T-cell (primary cell): ENCODE measurements at regions not wholly inside any gene's neighbourhood (a gene's known extent, or its start where the extent isn't known, plus 50 kb on each side); places are given as distances from the start of the nearest gene placed in this dataset.
A peak's percentile ranks its signal among the peaks of the same experiment; 100 is the strongest.

ENCODE experiments used
- ATAC-seq, 4 experiments: fragments of 200-7000 bp in 3 of 4; fragments of 150-1000 bp in 1 of 4; cut with Tn5 transposase; replicated peaks in 1 of 4; 1 replicate in 3 of 4; 2 replicates in 1 of 4; pipeline ENCODE4 v1.10.0; 2021; ENCODE audit warnings: moderate library complexity in 3 of 4, mild to moderate bottlenecking in 2 of 4, moderate number of reproducible peaks in 1 of 4
- CTCF ChIA-PET, 2 donors: fragments of 300-600 bp; sonication (Branson Sonifier 250); formaldehyde crosslinking; loops; one replicate each; lab custom pipeline; 2022; ENCODE audit warnings: antibody characterized with exemption in 2 of 2; lab: Charles Lee
- POLR2A ChIA-PET, 2 donors: fragments of 300-600 bp; sonication (Branson Sonifier 250); formaldehyde crosslinking; loops; one replicate each; lab custom pipeline; 2022; ENCODE audit warnings: antibody characterized with exemption in 2 of 2; lab: Charles Lee
- DNase-seq, 35 experiments: peaks; one replicate each; pipeline versions ENCODE4 v3.0.0 to v3.0.0-alpha.2; 2013 to 2023
- H3K27ac ChIP-seq: one replicate; pipeline ENCODE4 v1.5.1; 2013; ENCODE audit warnings: low read length
- H3K27me3 ChIP-seq, 2 experiments: replicated peaks in 1 of 2; 1 replicate in 1 of 2; 2 replicates in 1 of 2; pipeline versions ENCODE4 v1.6.1 to v1.7.0; 2013; ENCODE audit warnings: low read length in 1 of 2, mixed read lengths in 1 of 2; ENCODE audit not compliant: control insufficient read depth in 2 of 2, insufficient read depth in 2 of 2; ENCODE audit errors: extremely low read depth in 1 of 2
- H3K36me3 ChIP-seq, 2 donors: 1 replicate in 1 of 2; 2 replicates in 1 of 2; pipeline versions ENCODE4 v1.6.1 to v1.7.0; 2013; ENCODE audit warnings: low read length in 1 of 2; ENCODE audit not compliant: control insufficient read depth in 2 of 2, insufficient read depth in 1 of 2; ENCODE audit errors: extremely low read depth in 1 of 2
- H3K4me1 ChIP-seq, 2 experiments: 1 replicate in 1 of 2; 2 replicates in 1 of 2; pipeline versions ENCODE4 v1.6.1 to v1.7.0; 2013; ENCODE audit warnings: low read length in 2 of 2, mixed read lengths in 1 of 2; ENCODE audit not compliant: insufficient read depth in 2 of 2, control insufficient read depth in 1 of 2; ENCODE audit errors: extremely low read depth in 1 of 2
- H3K4me3 ChIP-seq, 2 donors: 1 replicate in 1 of 2; 2 replicates in 1 of 2; pipeline versions ENCODE4 v1.5.1 to v1.7.0; 2013; ENCODE audit warnings: mild to moderate bottlenecking in 2 of 2, low read length in 1 of 2, moderate library complexity in 1 of 2; ENCODE audit not compliant: control insufficient read depth in 1 of 2; ENCODE audit errors: extremely low read depth in 1 of 2
- H3K9me3 ChIP-seq: 2 replicates; pipeline ENCODE4 v1.7.0; 2013
- H3K27ac Mint-ChIP-seq, 2 donors: one replicate each; pipeline ENCODE4 v1.8.0; 2020 to 2021; ENCODE audit warnings: mild to moderate bottlenecking in 2 of 2, mixed read lengths in 2 of 2
- H3K27me3 Mint-ChIP-seq, 2 donors: one replicate each; pipeline ENCODE4 v1.8.0; 2021 to 2022; ENCODE audit warnings: mixed read lengths in 2 of 2
- H3K36me3 Mint-ChIP-seq: one replicate; pipeline ENCODE4 v1.8.0; 2021; ENCODE audit warnings: mixed read lengths
- H3K4me1 Mint-ChIP-seq, 3 donors: one replicate each; pipeline ENCODE4 v1.8.0; 2020 to 2022; ENCODE audit warnings: mixed read lengths in 3 of 3, mild to moderate bottlenecking in 1 of 3
- H3K4me3 Mint-ChIP-seq, 3 donors: one replicate each; pipeline ENCODE4 v1.8.0; 2020 to 2022; ENCODE audit warnings: mild to moderate bottlenecking in 3 of 3, mixed read lengths in 3 of 3, moderate library complexity in 3 of 3
- H3K9me3 Mint-ChIP-seq, 3 donors: one replicate each; pipeline ENCODE4 v1.8.0; 2020 to 2022; ENCODE audit warnings: mixed read lengths in 3 of 3
- WGBS: methylation state at CpG from one replicate; pipeline ENCODE4 v1.1.5; 2013; ENCODE audit warnings: missing lambda C conversion rate; ENCODE audit not compliant: insufficient coverage; 5-methylcytosine and 5-hydroxymethylcytosine counted together

DNA sequence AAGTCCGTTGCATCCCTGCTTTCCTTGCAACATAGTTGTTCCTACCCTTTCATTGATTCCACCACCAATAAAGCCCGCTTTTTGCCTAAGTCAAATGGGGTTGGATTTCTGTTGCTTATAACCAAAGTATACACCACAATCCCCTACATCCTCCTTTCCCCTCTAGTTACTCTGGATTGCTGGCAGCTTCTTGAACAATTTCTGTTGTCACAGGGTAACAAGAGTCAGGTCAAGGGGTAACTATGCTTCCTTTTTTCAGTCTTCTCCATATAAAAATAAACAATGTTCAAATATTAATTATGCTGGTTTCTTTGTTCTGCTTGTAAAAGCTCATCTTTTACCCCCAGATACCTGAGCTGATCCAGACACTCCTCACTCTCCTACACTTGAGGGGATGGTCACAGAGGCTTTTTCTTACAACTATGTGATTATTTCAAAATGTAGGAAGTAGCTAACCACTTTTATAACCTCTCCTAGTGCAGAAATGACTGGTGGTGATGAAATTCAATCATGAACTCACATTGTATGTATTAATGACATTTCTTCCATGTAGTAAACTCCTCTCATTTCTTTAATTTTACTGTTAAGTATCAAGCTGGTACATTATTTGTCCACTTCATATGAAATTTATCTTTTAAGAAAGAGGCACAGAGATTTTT lies 136.5 kb downstream of the SNX18 start:
- POLR2A ChIA-PET = no interaction called here
- whole genome bisulfite sequencing = 100% methylated on average over 1 of the region's 2 CpGs
- Histone ChIP-seq H3K4me1 (peaks cover 0 to 4% of the 10 kb centered on the region in 2 experiments), H3K9me3 (no peaks in the 10 kb centered on the region), H3K27me3 (no peaks in the 10 kb centered on the region), H3K4me3 (no peak overlapping the region), H3K27ac (no peak overlapping the region), H3K36me3 (no peaks in the 10 kb centered on the region)
- DNase-seq (no peak), ATAC-seq (no peak)
- H3K4me1 Mint-ChIP-seq = peaks cover 6 to 15% (median 12%) of the 10 kb centered on the region in 3 donors
- no peaks in the 10 kb centered on the region for H3K9me3 Mint-ChIP-seq
- no peaks in the 10 kb centered on the region for H3K36me3 Mint-ChIP-seq
- peak overlapping the region in 1 of 2 donors; percentile 55 for H3K27ac Mint-ChIP-seq
- no peaks in the 10 kb centered on the region for H3K27me3 Mint-ChIP-seq
- H3K4me3 Mint-ChIP-seq = no peak overlapping the region
- CTCF ChIA-PET = interaction anchor here in 1 of 2 donors (0.7 kb wide), 1 partner anchor 13 kb away, joined by 3 read pairs; no protein-coding TSS in a partner anchor

DNA sequence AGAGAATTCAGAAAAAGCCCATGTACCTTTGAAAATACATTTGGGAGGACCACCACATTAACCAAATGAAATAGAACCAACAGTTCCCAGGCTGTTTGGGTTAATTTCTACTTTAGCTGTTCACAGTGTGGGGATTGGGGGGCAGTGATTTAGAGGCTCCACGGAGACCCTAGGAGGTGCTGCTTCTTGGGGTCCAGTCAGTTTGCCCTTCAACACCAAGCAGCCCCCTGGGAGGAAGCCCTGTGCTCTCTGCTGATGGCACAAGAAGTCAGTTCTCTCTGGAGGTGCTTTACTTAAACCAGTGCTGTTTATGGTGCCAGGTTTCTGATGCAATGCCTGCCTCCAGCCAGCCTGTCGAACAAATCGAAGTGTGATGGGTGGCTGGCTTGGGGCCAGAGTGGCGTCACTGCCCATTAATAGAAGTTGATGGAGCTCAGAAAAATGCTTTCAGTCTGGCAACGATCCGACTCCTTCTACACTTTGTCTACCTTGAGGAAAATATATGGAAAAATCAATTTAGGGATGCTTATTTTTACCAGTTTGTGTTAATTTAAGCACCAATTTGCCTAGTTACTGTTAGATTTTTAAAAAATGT lies 134.0 kb downstream of the SNX18 start:
- WGBS = 96% methylated on average over 4 of the region's 6 CpGs
- H3K27me3 ChIP-seq = no peaks in the 10 kb centered on the region
- Mint-ChIP-seq H3K27me3 (no peaks in the 10 kb centered on the region), H3K4me1 (peaks cover 25 to 34% (median 31%) of the 10 kb centered on the region in 3 donors), H3K4me3 (no peak overlapping the region), H3K9me3 (peaks cover 0 to 8% (median 0%) of the 10 kb centered on the region in 3 donors), H3K27ac (no peak overlapping the region), H3K36me3 (peaks cover 6% of the 10 kb centered on the region)
- H3K9me3 ChIP-seq = no peaks in the 10 kb centered on the region
- ChIA-PET POLR2A (no interaction called here), CTCF (no interaction called here)
- peaks cover 9 to 28% of the 10 kb centered on the region in 2 experiments for H3K4me1 ChIP-seq
- no peaks in the 10 kb centered on the region for H3K36me3 ChIP-seq
- DNase-seq (no peak), ATAC-seq (no peak)
- no peak overlapping the region for H3K4me3 ChIP-seq
- no peak overlapping the region for H3K27ac ChIP-seq

DNA sequence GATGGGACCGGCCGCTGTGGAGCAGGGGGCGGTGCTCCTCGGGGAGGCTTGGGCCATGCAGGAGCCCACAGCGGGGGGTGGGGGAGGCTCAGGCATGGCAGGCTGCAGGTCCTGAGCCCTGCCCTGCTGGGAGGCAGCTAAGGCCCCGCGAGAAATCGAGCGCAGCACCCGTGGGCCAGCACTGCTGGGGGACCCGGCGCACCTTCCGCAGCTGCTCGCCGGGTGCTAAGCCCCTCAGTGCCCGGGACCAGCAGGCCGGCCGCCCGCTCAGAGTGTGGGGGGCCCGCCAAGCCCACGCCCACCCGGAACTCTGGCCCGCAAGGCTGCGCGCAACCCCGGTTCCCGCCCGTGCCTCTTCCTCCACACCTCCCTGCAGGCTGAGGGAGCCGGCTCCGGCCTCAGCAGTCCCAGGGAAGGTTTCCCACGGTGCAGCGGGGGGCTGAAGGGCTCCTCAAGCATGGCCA lies 131.5 kb downstream of the SNX18 start:
- no peak for ATAC-seq
- peak overlapping the region in 1 of 2 donors; percentile 81 for H3K27ac Mint-ChIP-seq
- no peak overlapping the region for H3K27ac ChIP-seq

DNA sequence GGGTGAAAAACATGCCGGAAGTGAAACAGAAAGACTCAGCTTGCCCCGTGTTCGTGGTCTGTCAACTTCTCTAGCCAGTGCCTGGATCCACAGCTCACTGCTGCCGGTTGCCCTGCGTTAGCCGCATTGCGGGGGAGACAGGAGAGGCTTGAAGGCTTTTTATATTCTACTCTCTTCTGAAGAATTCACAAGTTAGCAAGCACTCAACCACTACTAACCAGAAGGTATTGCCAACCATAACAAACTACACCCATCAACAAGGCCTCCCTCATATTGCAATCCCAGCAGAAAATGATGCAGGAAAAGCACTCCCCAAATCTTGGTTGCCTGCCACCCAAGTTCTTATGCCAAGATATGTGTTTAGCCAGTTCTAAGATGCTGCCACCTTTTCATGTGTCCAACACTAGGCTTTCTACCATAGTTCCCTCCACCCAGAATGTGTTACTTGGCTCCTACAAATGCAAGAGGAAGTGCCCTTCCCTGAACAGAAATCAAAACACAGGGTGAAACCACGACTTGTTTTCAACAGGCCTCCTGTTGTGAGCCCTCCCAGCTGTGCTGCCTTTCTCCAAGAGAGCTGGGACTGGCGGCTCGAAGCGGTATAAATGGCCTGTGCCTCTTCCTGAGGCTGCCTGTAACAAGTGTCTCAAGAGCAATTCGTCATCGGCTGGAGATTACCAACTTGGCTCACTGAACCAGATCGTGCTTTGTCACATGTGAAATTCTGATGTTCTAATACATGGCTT lies 129.0 kb downstream of the SNX18 start:
- peaks cover 0 to 8% (median 0%) of the 10 kb centered on the region in 3 donors for H3K9me3 Mint-ChIP-seq
- H3K36me3 ChIP-seq = no peaks in the 10 kb centered on the region
- ChIA-PET POLR2A (interaction anchor here in 1 of 2 donors (0.6 to 0.7 kb wide), 2 partner anchors 8 to 22 kb away, joined by 3 to 5 read pairs; no protein-coding TSS in a partner anchor), CTCF (interaction anchor here in 1 of 2 donors (0.7 to 1.6 kb wide), 4 partner anchors 31 to 221 kb away, joined by 3 read pairs; no protein-coding TSS in a partner anchor)
- peak overlapping the region; percentile 95 to 97 for H3K27ac Mint-ChIP-seq
- H3K4me3 Mint-ChIP-seq = peak overlapping the region; percentile 65 to 83 (median 70)
- no peaks in the 10 kb centered on the region for H3K27me3 ChIP-seq
- 0% methylated on average over 6 of the region's 14 CpGs for WGBS
- peak; percentile 35 to 77 (median 61) for DNase-seq
- peak overlapping the region; percentile 6 to 35 for H3K4me3 ChIP-seq
- H3K36me3 Mint-ChIP-seq = peaks cover 6% of the 10 kb centered on the region
- no peaks in the 10 kb centered on the region for H3K27me3 Mint-ChIP-seq
- peaks cover 35 to 54% of the 10 kb centered on the region in 2 experiments for H3K4me1 ChIP-seq
- peak overlapping the region; percentile 88 for H3K27ac ChIP-seq
- peak; percentile 83 to 88 (median 87) for ATAC-seq
- no peaks in the 10 kb centered on the region for H3K9me3 ChIP-seq
- peaks cover 60 to 64% (median 62%) of the 10 kb centered on the region in 3 donors for H3K4me1 Mint-ChIP-seq

More for the DNA sequence above, 131.5 kb downstream of the SNX18 start:
- Mint-ChIP-seq H3K4me3 (peak overlapping the region in 1 of 3 donors; percentile 13), H3K36me3 (peaks cover 6% of the 10 kb centered on the region), H3K4me1 (peaks cover 44 to 47% (median 46%) of the 10 kb centered on the region in 3 donors), H3K27me3 (no peaks in the 10 kb centered on the region), H3K9me3 (peaks cover 0 to 8% (median 0%) of the 10 kb centered on the region in 3 donors)
- Histone ChIP-seq H3K4me3 (no peak overlapping the region), H3K27me3 (no peaks in the 10 kb centered on the region), H3K4me1 (peaks cover 29 to 47% of the 10 kb centered on the region in 2 experiments), H3K36me3 (no peaks in the 10 kb centered on the region), H3K9me3 (no peaks in the 10 kb centered on the region)
- no peak for DNase-seq
- ChIA-PET POLR2A (no interaction called here), CTCF (no interaction called here)
- WGBS = 95% methylated on average over 29 of the region's 32 CpGs

DNA sequence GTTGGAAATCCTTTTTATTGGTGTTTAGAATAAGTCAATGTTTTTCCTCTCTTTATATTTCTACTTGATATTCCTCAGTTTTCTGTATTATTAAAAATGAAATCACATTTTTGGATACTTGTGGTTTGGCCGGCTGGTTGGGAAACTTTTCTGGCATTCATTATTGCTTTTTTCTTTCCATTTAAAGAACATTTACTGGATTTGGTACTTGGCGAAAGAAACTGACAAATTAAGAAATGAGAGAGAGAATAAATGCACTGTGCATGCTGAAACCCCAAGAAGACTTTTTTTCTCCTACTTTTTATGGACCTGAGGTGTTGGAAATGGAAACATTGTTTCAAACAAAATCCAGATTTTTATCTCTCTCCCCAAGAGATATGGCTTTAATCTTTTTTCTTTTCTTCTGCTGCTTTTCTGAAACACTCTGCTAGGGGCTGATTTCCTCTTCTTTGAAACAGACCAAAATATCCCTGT lies 128.4 kb downstream of the SNX18 start:
- no peaks in the 10 kb centered on the region for H3K9me3 ChIP-seq
- no peak for ATAC-seq
- peak overlapping the region in 1 of 2 donors; percentile 35 for H3K4me3 ChIP-seq
- no peaks in the 10 kb centered on the region for H3K27me3 ChIP-seq
- peaks cover 60 to 64% (median 62%) of the 10 kb centered on the region in 3 donors for H3K4me1 Mint-ChIP-seq
- H3K9me3 Mint-ChIP-seq = peaks cover 0 to 8% (median 0%) of the 10 kb centered on the region in 3 donors
- H3K36me3 Mint-ChIP-seq = peaks cover 6% of the 10 kb centered on the region
- H3K27ac Mint-ChIP-seq = peak overlapping the region; percentile 95 to 97
- H3K4me3 Mint-ChIP-seq = peak overlapping the region; percentile 65 to 83 (median 70)
- no peak for DNase-seq
- H3K27ac ChIP-seq = peak overlapping the region; percentile 88
- H3K27me3 Mint-ChIP-seq = no peaks in the 10 kb centered on the region
- ChIA-PET POLR2A (interaction anchor here (0.6 to 0.7 kb wide), 3 partner anchors 8 to 556 kb away, joined by 3 to 5 read pairs (median 5); no protein-coding TSS in a partner anchor), CTCF (interaction anchor here (0.6 to 1.6 kb wide), 6 partner anchors 30 to 337 kb away, joined by 3 read pairs; no protein-coding TSS in a partner anchor)
- H3K4me1 ChIP-seq = peaks cover 37 to 54% of the 10 kb centered on the region in 2 experiments
- WGBS = no CpG with 5 or more reads among the region's 2 CpGs
- no peaks in the 10 kb centered on the region for H3K36me3 ChIP-seq

DNA sequence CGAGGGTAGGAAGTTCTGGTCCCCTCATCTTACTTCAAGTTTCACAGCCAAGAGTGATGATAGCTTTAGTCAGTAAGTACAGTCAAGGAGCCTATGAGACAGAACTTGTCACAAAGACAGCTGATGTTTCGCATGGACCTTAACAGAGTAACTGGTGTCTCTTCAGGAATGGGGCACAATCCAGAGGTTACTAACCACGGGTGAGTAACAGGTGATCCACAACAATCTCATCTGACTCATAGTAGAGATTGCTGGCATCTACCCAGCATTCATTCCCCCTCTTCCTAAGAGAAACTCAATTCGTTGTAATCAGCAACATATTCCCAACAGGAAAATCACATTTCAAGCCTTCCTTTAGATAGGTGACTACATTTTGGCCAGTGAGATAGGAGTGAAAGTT lies 126.7 kb downstream of the SNX18 start:
- no peaks in the 10 kb centered on the region for H3K9me3 ChIP-seq
- Mint-ChIP-seq H3K4me1 (peaks cover 57 to 64% (median 63%) of the 10 kb centered on the region in 3 donors), H3K27ac (peak overlapping the region; percentile 36 to 95), H3K36me3 (peaks cover 6% of the 10 kb centered on the region), H3K9me3 (peaks cover 0 to 8% (median 0%) of the 10 kb centered on the region in 3 donors), H3K27me3 (no peaks in the 10 kb centered on the region), H3K4me3 (peak overlapping the region in 1 of 3 donors; percentile 83)
- ATAC-seq (no peak), DNase-seq (no peak)
- H3K4me1 ChIP-seq = peaks cover 37 to 50% of the 10 kb centered on the region in 2 experiments
- 100% methylated on average over 2 of the region's 4 CpGs for WGBS
- no peak overlapping the region for H3K27ac ChIP-seq
- H3K4me3 ChIP-seq = no peak overlapping the region
- ChIA-PET POLR2A (no interaction called here), CTCF (no interaction called here)
- H3K36me3 ChIP-seq = no peaks in the 10 kb centered on the region
- H3K27me3 ChIP-seq = no peaks in the 10 kb centered on the region
